H1 (cell line): ENCODE measurements at regions not wholly inside any gene's neighbourhood (a gene's known extent, or its start where the extent isn't known, plus 50 kb on each side); places are given as distances from the start of the nearest gene placed in this dataset.

ENCODE experiments used
- CTCF ChIA-PET: fragments of 300-600 bp; sonication (Branson Sonifier 250); formaldehyde crosslinking; loops from one replicate; lab custom pipeline; 2021; ENCODE audit not compliant: partially characterized antibody; lab: Charles Lee
- POLR2A ChIA-PET: fragments of 300-600 bp; sonication (Branson Sonifier 250); formaldehyde crosslinking; loops from one replicate; lab custom pipeline; 2021; ENCODE audit warnings: inconsistent platforms; ENCODE audit not compliant: partially characterized antibody; lab: Charles Lee
- DNase-seq, 2 experiments: peaks; one replicate each; pipeline versions ENCODE4 v3.0.0 to v3.0.0-alpha.2; 2010 to 2022; ENCODE audit warnings: low spot score in 2 of 2, low read depth in 1 of 2, mixed read lengths in 1 of 2
- FAIRE-seq: peaks from 2 replicates; lab custom pipeline; 2011; peaks lifted over from hg19 to GRCh38; lab: Jason Lieb, UNC
- H2AFZ ChIP-seq: 2 replicates; pipeline ENCODE4 v1.8.1; 2012; ENCODE audit warnings: low read length, inconsistent platforms
- H2AK5ac ChIP-seq: 2 replicates; pipeline ENCODE4 v1.6.1; 2013; ENCODE audit warnings: low read depth, low read length
- H2BK120ac ChIP-seq: replicated peaks from 2 replicates; pipeline ENCODE3; 2013; ENCODE audit warnings: low read depth, low read length, inconsistent platforms
- H2BK12ac ChIP-seq: 2 replicates; pipeline ENCODE4 v1.6.1; 2013; ENCODE audit warnings: low read depth, low read length
- H2BK15ac ChIP-seq: 2 replicates; pipeline ENCODE4 v1.6.1; 2013; ENCODE audit warnings: low read length
- H2BK20ac ChIP-seq: 2 replicates; pipeline ENCODE4 v1.6.1; 2013; ENCODE audit warnings: low read length
- H2BK5ac ChIP-seq: 2 replicates; pipeline ENCODE4 v1.6.1; 2013; ENCODE audit warnings: low read depth, low read length
- H3K14ac ChIP-seq: 2 replicates; pipeline ENCODE4 v1.6.1; 2013; ENCODE audit warnings: inconsistent platforms; ENCODE audit not compliant: insufficient read length
- H3K18ac ChIP-seq: 2 replicates; pipeline ENCODE4 v1.6.1; 2013; ENCODE audit warnings: low read length; ENCODE audit errors: extremely low read depth
- H3K23ac ChIP-seq: 2 replicates; pipeline ENCODE4 v1.6.1; 2013; ENCODE audit warnings: inconsistent platforms; ENCODE audit not compliant: insufficient read length
- H3K23me2 ChIP-seq: 2 replicates; pipeline ENCODE4 v1.6.1; 2013; ENCODE audit warnings: low read depth, low read length
- H3K27ac ChIP-seq: 2 replicates; pipeline ENCODE4 v1.6.1; 2011; ENCODE audit warnings: low read depth, low read length, inconsistent platforms
- H3K27me3 ChIP-seq, 4 experiments: replicated peaks in 1 of 4; 1 replicate in 1 of 4; 2 replicates in 3 of 4; pipeline versions ENCODE4 v1.6.1 to v1.8.1; 2011 to 2013; ENCODE audit warnings: low read length in 3 of 4, mild to moderate bottlenecking in 3 of 4, inconsistent platforms in 2 of 4, mixed read lengths in 2 of 4, moderate library complexity in 1 of 4; ENCODE audit not compliant: control insufficient read depth in 3 of 4, insufficient read depth in 3 of 4; ENCODE audit errors: extremely low read depth in 1 of 4
- H3K36me3 ChIP-seq, 4 experiments: 2 replicates each; pipeline versions ENCODE4 v1.6.1 to v1.8.1; 2011 to 2013; ENCODE audit warnings: mild to moderate bottlenecking in 4 of 4, low read length in 3 of 4, moderate library complexity in 2 of 4, control low read depth in 1 of 4, inconsistent platforms in 1 of 4; ENCODE audit not compliant: insufficient read depth in 4 of 4, control insufficient read depth in 2 of 4
- H3K4ac ChIP-seq: replicated peaks from 2 replicates; pipeline ENCODE3; 2013; ENCODE audit warnings: low read length, low read depth, mixed read lengths, inconsistent platforms; ENCODE audit not compliant: insufficient read length
- H3K4me1 ChIP-seq, 4 experiments: replicated peaks in 1 of 4; 1 replicate in 1 of 4; 2 replicates in 3 of 4; pipeline versions ENCODE4 v1.6.1 to v1.8.1; 2011 to 2013; ENCODE audit warnings: low read length in 3 of 4, inconsistent platforms in 2 of 4, mixed read lengths in 1 of 4; ENCODE audit not compliant: insufficient read depth in 4 of 4, control insufficient read depth in 3 of 4
- H3K4me2 ChIP-seq, 2 experiments: 2 replicates each; pipeline versions ENCODE4 v1.6.1 to v1.8.1; 2011 to 2013; ENCODE audit warnings: low read depth in 2 of 2, low read length in 2 of 2, control low read depth in 1 of 2, inconsistent platforms in 1 of 2, mild to moderate bottlenecking in 1 of 2; ENCODE audit not compliant: insufficient read depth in 1 of 2
- H3K4me3 ChIP-seq, 4 experiments: fragments of 200-600, 300-600 bp in 1 of 4; sonication (generic), shearing (Covaris generic), sonication (Bioruptor Twin) in 1 of 4; 2 replicates each; pipeline versions ENCODE4 v1.5.1 to v1.8.1; 2011 to 2016; ENCODE audit warnings: low read length in 4 of 4, low read depth in 3 of 4, control low read depth in 2 of 4, inconsistent platforms in 2 of 4, mild to moderate bottlenecking in 2 of 4, mixed read lengths in 1 of 4, moderate library complexity in 1 of 4; ENCODE audit not compliant: insufficient read depth in 2 of 4; ENCODE audit errors: extremely low read depth in 1 of 4
- H3K56ac ChIP-seq: replicated peaks from 2 replicates; pipeline ENCODE3; 2013; ENCODE audit warnings: low read depth, mild to moderate bottlenecking, mixed read lengths, low read length, inconsistent platforms; ENCODE audit not compliant: insufficient read length
- H3K79me1 ChIP-seq: 2 replicates; pipeline ENCODE4 v1.6.1; 2013; ENCODE audit warnings: low read depth, low read length, control low read depth
- H3K79me2 ChIP-seq, 2 experiments: 2 replicates each; pipeline versions ENCODE4 v1.6.1 to v1.8.1; 2012 to 2013; ENCODE audit warnings: low read length in 2 of 2, mild to moderate bottlenecking in 2 of 2, inconsistent platforms in 1 of 2; ENCODE audit not compliant: insufficient read depth in 2 of 2, control insufficient read depth in 1 of 2
- H3K9ac ChIP-seq, 4 experiments: replicated peaks in 1 of 4; 1 replicate in 1 of 4; 2 replicates in 3 of 4; pipeline versions ENCODE4 v1.6.1 to v1.8.1; 2011 to 2013; ENCODE audit warnings: low read depth in 3 of 4, low read length in 3 of 4, control low read depth in 2 of 4, mild to moderate bottlenecking in 2 of 4, moderate library complexity in 2 of 4, inconsistent platforms in 1 of 4; ENCODE audit errors: extremely low read depth in 1 of 4
- H3K9me3 ChIP-seq, 2 experiments: 2 replicates each; pipeline versions ENCODE4 v1.6.1 to v1.8.1; 2012 to 2013; ENCODE audit warnings: mild to moderate bottlenecking in 2 of 2, moderate library complexity in 2 of 2, control low read depth in 1 of 2, inconsistent platforms in 1 of 2, low read depth in 1 of 2, low read length in 1 of 2, mixed read lengths in 1 of 2; ENCODE audit not compliant: insufficient read depth in 2 of 2
- H4K20me1 ChIP-seq, 2 experiments: replicated peaks in 1 of 2; 2 replicates each; pipeline versions ENCODE3 to v1.8.1; 2011 to 2013; ENCODE audit warnings: inconsistent platforms in 2 of 2, low read length in 2 of 2, mild to moderate bottlenecking in 1 of 2; ENCODE audit not compliant: insufficient read depth in 2 of 2, control insufficient read depth in 1 of 2
- H4K5ac ChIP-seq: 2 replicates; pipeline ENCODE4 v1.6.1; 2013; ENCODE audit warnings: low read length, low read depth, mixed read lengths, inconsistent platforms; ENCODE audit not compliant: insufficient read length
- H4K8ac ChIP-seq: 2 replicates; pipeline ENCODE4 v1.8.0; 2013; ENCODE audit warnings: mild to moderate bottlenecking, moderate library complexity, low read length, inconsistent platforms; ENCODE audit not compliant: insufficient read depth; ENCODE audit errors: extremely low read depth
- H4K91ac ChIP-seq: replicated peaks from 2 replicates; pipeline ENCODE3; 2013; ENCODE audit warnings: low read length, mixed read lengths, inconsistent platforms; ENCODE audit not compliant: insufficient read length
- ASH2L ChIP-seq: fragments of 200-600, 300-600 bp; sonication (generic); IDR thresholded peaks from one replicate; pipeline ENCODE4 v1.7.1; 2017; ENCODE audit warnings: low read length
- CEBPB ChIP-seq: IDR thresholded peaks from 2 replicates; pipeline ENCODE4 v1.6.1; 2012; ENCODE audit warnings: low read depth, low read length
- EZH2 ChIP-seq: fragments of 200-600 bp; sonication (generic); IDR thresholded peaks from 2 replicates; pipeline ENCODE4 v1.7.1; 2012; ENCODE audit warnings: low read depth, mild to moderate bottlenecking, moderate library complexity, low read length, inconsistent platforms; ENCODE audit not compliant: severe bottlenecking
- JUN ChIP-seq: IDR thresholded peaks from 2 replicates; pipeline ENCODE4 v1.6.1; 2011; ENCODE audit warnings: low read depth, mild to moderate bottlenecking, improper control_type of control experiment, low read length
- KDM5A ChIP-seq: fragments of 200-600 bp; IDR thresholded peaks from 2 replicates; pipeline ENCODE4 v1.7.1; 2012; ENCODE audit warnings: mild to moderate bottlenecking, low read length, inconsistent platforms, mixed read lengths
- POLR2AphosphoS5 ChIP-seq: IDR thresholded peaks from 2 replicates; pipeline ENCODE4 v1.6.1; 2011; ENCODE audit warnings: low read depth, low read length
- SP1 ChIP-seq: IDR thresholded peaks from 2 replicates; pipeline ENCODE4 v1.6.1; 2011; ENCODE audit warnings: low read depth, low read length
- SP2 ChIP-seq: IDR thresholded peaks from 2 replicates; pipeline ENCODE4 v1.6.1; 2012; ENCODE audit warnings: mild to moderate bottlenecking, low read length, inconsistent platforms
- USF2 ChIP-seq: IDR thresholded peaks from 2 replicates; pipeline ENCODE4 v1.6.1; 2011; ENCODE audit warnings: low read length, improper control_type of control experiment
- ZNF274 ChIP-seq: IDR thresholded peaks from 2 replicates; pipeline ENCODE4 v1.7.0; 2012; ENCODE audit warnings: low read length, borderline replicate concordance; ENCODE audit errors: extremely low read depth
- WGBS, 2 experiments: shearing (Covaris generic) in 1 of 2; methylation state at CpG; one replicate each; pipeline versions ENCODE4 v1.1.6 to v1.1.7; 2013 to 2015; ENCODE audit warnings: low lambda C conversion rate in 2 of 2, mixed read lengths in 2 of 2, inconsistent platforms in 1 of 2, low coverage in 1 of 2, missing lambda C conversion rate in 1 of 2; ENCODE audit not compliant: insufficient replicate concordance in 2 of 2, insufficient coverage in 1 of 2, insufficient read length in 1 of 2; ENCODE audit errors: extremely low coverage in 1 of 2, missing lambda C conversion rate in 1 of 2; 5-methylcytosine and 5-hydroxymethylcytosine counted together
- TF ChIP-seq, protein P1 (sequence below), 3 experiments: IDR thresholded peaks; 1 replicate in 2 of 3; 2 replicates in 1 of 3; pipeline versions ENCODE4 v1.5.1 to v1.6.1; 2011; ENCODE audit warnings: low read length in 3 of 3, mild to moderate bottlenecking in 3 of 3, inconsistent platforms in 2 of 3, low read depth in 1 of 3, moderate library complexity in 1 of 3; ENCODE audit not compliant: insufficient read depth in 1 of 3; ENCODE audit errors: control extremely low read depth in 1 of 3

DNA sequence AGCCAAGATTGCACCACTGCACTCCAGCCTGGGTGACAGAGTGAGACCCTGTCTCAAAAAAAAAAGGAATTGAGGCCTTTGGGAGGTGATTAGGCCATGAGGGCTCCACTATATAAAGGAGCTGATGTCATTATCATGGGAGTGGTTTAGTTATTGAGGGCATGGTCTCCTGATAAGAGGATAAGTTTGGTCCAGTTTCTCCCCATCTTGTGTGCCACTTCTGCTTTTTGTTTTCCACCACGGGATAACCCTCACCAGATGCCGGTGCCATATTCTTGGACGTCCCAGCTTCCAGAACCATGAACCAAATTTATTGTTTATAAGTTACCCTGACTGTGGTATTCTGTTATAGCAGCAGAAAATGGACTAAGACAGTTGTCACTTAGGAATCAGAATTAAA, 125.8 kb downstream of the C1D start:
- Histone ChIP-seq H3K56ac (no peak overlapping the region), H3K9ac (no peak overlapping the region), H3K36me3 (no peaks in the 10 kb centered on the region), H3K4me1 (no peaks in the 10 kb centered on the region), H3K18ac (no peak overlapping the region), H4K91ac (no peak overlapping the region), H4K8ac (no peak overlapping the region), H3K27me3 (no peaks in the 10 kb centered on the region), H3K4me2 (no peak overlapping the region), H3K4me3 (no peak overlapping the region), H4K5ac (no peak overlapping the region), H3K4ac (no peak overlapping the region), H3K14ac (no peak overlapping the region), H2AK5ac (no peak overlapping the region), H4K20me1 (no peaks in the 10 kb centered on the region), H2AFZ (no peak overlapping the region), H3K79me1 (no peaks in the 10 kb centered on the region), H3K27ac (no peak overlapping the region), H2BK5ac (no peak overlapping the region), H2BK15ac (no peak overlapping the region), H3K79me2 (no peaks in the 10 kb centered on the region), H2BK20ac (no peak overlapping the region), H2BK120ac (no peak overlapping the region), H2BK12ac (no peak overlapping the region), H3K9me3 (no peaks in the 10 kb centered on the region; a peak in 1 of 4 replicates), H3K23ac (no peak overlapping the region), H3K23me2 (no peaks in the 10 kb centered on the region)
- 93% methylated on average over 3 of the region's 3 CpGs; no CpG with 5 or more reads in 1 of the 2 experiments for WGBS, 2 experiments
- POLR2A ChIA-PET: no interaction called here
- DNase-seq (no peak), FAIRE-seq (no peak)
- CTCF ChIA-PET: no interaction called here
- TF ChIP-seq, protein P1, sequence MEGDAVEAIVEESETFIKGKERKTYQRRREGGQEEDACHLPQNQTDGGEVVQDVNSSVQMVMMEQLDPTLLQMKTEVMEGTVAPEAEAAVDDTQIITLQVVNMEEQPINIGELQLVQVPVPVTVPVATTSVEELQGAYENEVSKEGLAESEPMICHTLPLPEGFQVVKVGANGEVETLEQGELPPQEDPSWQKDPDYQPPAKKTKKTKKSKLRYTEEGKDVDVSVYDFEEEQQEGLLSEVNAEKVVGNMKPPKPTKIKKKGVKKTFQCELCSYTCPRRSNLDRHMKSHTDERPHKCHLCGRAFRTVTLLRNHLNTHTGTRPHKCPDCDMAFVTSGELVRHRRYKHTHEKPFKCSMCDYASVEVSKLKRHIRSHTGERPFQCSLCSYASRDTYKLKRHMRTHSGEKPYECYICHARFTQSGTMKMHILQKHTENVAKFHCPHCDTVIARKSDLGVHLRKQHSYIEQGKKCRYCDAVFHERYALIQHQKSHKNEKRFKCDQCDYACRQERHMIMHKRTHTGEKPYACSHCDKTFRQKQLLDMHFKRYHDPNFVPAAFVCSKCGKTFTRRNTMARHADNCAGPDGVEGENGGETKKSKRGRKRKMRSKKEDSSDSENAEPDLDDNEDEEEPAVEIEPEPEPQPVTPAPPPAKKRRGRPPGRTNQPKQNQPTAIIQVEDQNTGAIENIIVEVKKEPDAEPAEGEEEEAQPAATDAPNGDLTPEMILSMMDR (IDR thresholded peaks at IDR 0.05; ENCODE audit: control extremely low read depth in 1 of 3, insufficient read depth in 1 of 3, low read depth in 1 of 3, low read length in 3 of 3): no peak
- TF ChIP-seq ASH2L (no peak), SP2 (no peak), SP1 (no peak), KDM5A (no peak), USF2 (no peak), JUN (no peak), CEBPB (no peak), EZH2 (no peak), POLR2AphosphoS5 (no peak), ZNF274 (no peak)
